DND-41 (cell line): ENCODE measurements at regions not wholly inside any gene's neighbourhood (a gene's known extent, or its start where the extent isn't known, plus 50 kb on each side); places are given as distances from the start of the nearest gene placed in this dataset.

Experiments
- ATAC-seq: fragments of 200-7000 bp; cut with Tn5 transposase; 3 replicates; pipeline ENCODE4 v1.9.1; 2021; ENCODE audit warnings: low read depth; ENCODE audit not compliant: insufficient read depth
- DNase-seq: peaks from one replicate; pipeline ENCODE4 v3.0.0-alpha.2; 2020
- H2AFZ ChIP-seq: 2 replicates; pipeline ENCODE4 v1.6.0; 2012; ENCODE audit warnings: low read depth, low read length
- H3K27ac ChIP-seq: 2 replicates; pipeline ENCODE4 v1.5.1; 2012; ENCODE audit warnings: low read length, inconsistent platforms
- H3K27me3 ChIP-seq: fragments of 200-600 bp; sonication (generic); 2 replicates; pipeline ENCODE4 v1.6.0; 2012; ENCODE audit warnings: low read length, mild to moderate bottlenecking, inconsistent platforms; ENCODE audit not compliant: insufficient read depth, poor library complexity
- H3K36me3 ChIP-seq: 2 replicates; pipeline ENCODE4 v1.5.1; 2012; ENCODE audit warnings: low read length, inconsistent platforms; ENCODE audit not compliant: insufficient read depth
- H3K4me1 ChIP-seq: 2 replicates; pipeline ENCODE4 v1.5.1; 2012; ENCODE audit warnings: mild to moderate bottlenecking, low read length; ENCODE audit not compliant: insufficient read depth
- H3K4me2 ChIP-seq: 2 replicates; pipeline ENCODE4 v1.6.0; 2012; ENCODE audit warnings: mild to moderate bottlenecking, moderate library complexity, low read length, inconsistent platforms; ENCODE audit not compliant: insufficient read depth
- H3K4me3 ChIP-seq, 2 experiments: fragments of 200-600 bp in 1 of 2; shearing (Covaris generic) in 1 of 2; 2 replicates each; pipeline ENCODE4 v1.5.1; 2012 to 2016; ENCODE audit warnings: inconsistent platforms in 2 of 2, low read length in 2 of 2, mild to moderate bottlenecking in 2 of 2, low read depth in 1 of 2, moderate library complexity in 1 of 2
- H3K79me2 ChIP-seq: 2 replicates; pipeline ENCODE4 v1.6.0; 2012; ENCODE audit warnings: low read length, inconsistent platforms; ENCODE audit not compliant: insufficient read depth
- H3K9ac ChIP-seq: 2 replicates; pipeline ENCODE4 v1.6.0; 2012; ENCODE audit warnings: low read depth, mild to moderate bottlenecking, inconsistent platforms, low read length, moderate library complexity
- H3K9me3 ChIP-seq: 2 replicates; pipeline ENCODE4 v1.5.1; 2012; ENCODE audit warnings: low read length, moderate library complexity, mild to moderate bottlenecking, inconsistent platforms; ENCODE audit not compliant: insufficient read depth, severe bottlenecking
- H4K20me1 ChIP-seq: 2 replicates; pipeline ENCODE4 v1.6.0; 2012; ENCODE audit warnings: low read length; ENCODE audit not compliant: insufficient read depth
- CTCF ChIP-seq: IDR thresholded peaks from 2 replicates; pipeline ENCODE4 v1.5.1; 2012; ENCODE audit warnings: borderline replicate concordance, low read length, moderate library complexity, mild to moderate bottlenecking; ENCODE audit not compliant: poor library complexity, severe bottlenecking; ENCODE audit errors: extremely low read depth
- EZH2 ChIP-seq: IDR thresholded peaks from 3 replicates; pipeline ENCODE4 v1.6.1; 2012; ENCODE audit warnings: borderline replicate concordance, low read depth, mild to moderate bottlenecking, moderate library complexity, low read length, inconsistent platforms; ENCODE audit not compliant: severe bottlenecking

- Histone ChIP-seq H2AFZ (no peak overlapping the region), H3K79me2 (no peaks in the 10 kb centered on the region), H3K9ac (no peak overlapping the region), H3K4me1 (no peaks in the 10 kb centered on the region), H4K20me1 (no peaks in the 10 kb centered on the region), H3K4me2 (no peak overlapping the region), H3K4me3 (no peak overlapping the region), H3K27me3 (no peaks in the 10 kb centered on the region), H3K36me3 (no peaks in the 10 kb centered on the region), H3K27ac (no peak overlapping the region), H3K9me3 (no peaks in the 10 kb centered on the region)
- no peak for ATAC-seq
- no peak for DNase-seq
- TF ChIP-seq EZH2 = no peak
- no peak for TF ChIP-seq CTCF
Observed at GRCh38 chr9:78595200-78595945, 298.4 kb downstream of the PSAT1 start.

GRCh38 chr9:78596346-78596745 is 299.4 kb downstream of the PSAT1 start:
- no peaks in the 10 kb centered on the region for H4K20me1 ChIP-seq
- no peak overlapping the region for H3K27ac ChIP-seq
- H3K36me3 ChIP-seq = no peaks in the 10 kb centered on the region
- ATAC-seq = no peak
- no peak for DNase-seq
- no peak overlapping the region for H3K9ac ChIP-seq
- no peaks in the 10 kb centered on the region for H3K27me3 ChIP-seq
- no peak overlapping the region for H2AFZ ChIP-seq
- H3K4me3 ChIP-seq = no peak overlapping the region
- TF ChIP-seq CTCF = no peak
- no peak for TF ChIP-seq EZH2
- H3K4me2 ChIP-seq = no peak overlapping the region
- no peaks in the 10 kb centered on the region for H3K9me3 ChIP-seq
- H3K4me1 ChIP-seq = no peaks in the 10 kb centered on the region
- no peaks in the 10 kb centered on the region for H3K79me2 ChIP-seq

- no peak for DNase-seq
- Histone ChIP-seq H3K27ac (no peak overlapping the region), H3K4me1 (no peaks in the 10 kb centered on the region), H3K9ac (no peak overlapping the region), H3K4me3 (no peak overlapping the region), H2AFZ (no peak overlapping the region), H3K9me3 (no peaks in the 10 kb centered on the region), H3K79me2 (no peaks in the 10 kb centered on the region), H3K36me3 (no peaks in the 10 kb centered on the region), H3K27me3 (no peaks in the 10 kb centered on the region), H4K20me1 (no peaks in the 10 kb centered on the region), H3K4me2 (no peak overlapping the region)
- no peak for TF ChIP-seq EZH2
- no peak for TF ChIP-seq CTCF
- no peak for ATAC-seq
Observed at GRCh38 chr9:78598120-78598519, 301.2 kb downstream of the PSAT1 start.
